ENCODE measurements at regions not wholly inside any gene's neighbourhood (a gene's known extent, or its start where the extent isn't known, plus 50 kb on each side); places are given as distances from the start of the nearest gene placed in this dataset.

- TF ChIP-seq POLR2AphosphoS5 (IDR thresholded peaks at IDR 0.05; ENCODE audit: borderline replicate concordance, low read depth, low read length), result no peak
- TF ChIP-seq EZH2 (IDR thresholded peaks at IDR 0.05), result no peak
- peak; percentile 84 for TF ChIP-seq FOXP2 (optimal IDR thresholded peaks at IDR 0.05; ENCODE audit: control extremely low read depth, extremely low read length, insufficient read depth)
These were observed 182.0 kb upstream of the HNRNPA3 start for GRCh38 chr2:177030451-177031105.
